ENCODE measurements at regions not wholly inside any gene's neighbourhood (a gene's known extent, or its start where the extent isn't known, plus 50 kb on each side); places are given as distances from the start of the nearest gene placed in this dataset.

DNA sequence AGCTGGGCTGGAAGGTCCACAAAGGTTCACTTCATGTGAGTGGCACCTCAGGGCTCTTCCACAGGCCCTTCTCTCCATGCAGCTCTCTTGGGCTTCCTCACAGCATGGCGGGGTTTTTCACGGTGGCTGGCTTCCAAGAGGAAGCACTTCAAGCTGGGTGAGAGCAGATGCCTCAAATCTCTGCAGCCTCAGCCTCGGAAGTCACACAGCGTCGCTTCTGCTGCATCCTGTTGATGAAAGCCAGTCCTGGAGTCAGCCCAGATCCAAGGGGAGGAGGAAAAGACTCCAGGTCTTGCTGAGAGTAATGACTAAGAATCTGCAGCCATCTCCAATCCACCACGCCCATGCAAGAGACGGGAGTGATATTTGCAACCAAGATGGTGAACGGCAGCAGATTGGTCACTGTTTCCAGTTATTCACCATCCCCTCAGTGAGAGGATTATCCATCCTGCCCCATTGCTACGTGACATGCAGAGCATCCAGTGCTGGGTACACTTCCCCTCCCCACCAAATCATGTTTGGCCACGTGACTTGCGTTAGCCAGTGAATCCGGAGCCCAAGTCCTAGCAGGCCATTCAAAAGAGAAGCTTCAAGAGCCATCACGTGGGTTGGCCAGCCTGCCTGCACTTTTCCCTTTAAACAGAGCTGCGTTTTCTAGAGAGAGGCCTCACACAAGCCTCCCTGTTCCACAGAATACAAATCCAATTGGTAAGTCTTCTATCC, 173.9 kb downstream of the C9orf50 start:
- TF ChIP-seq, protein P1, sequence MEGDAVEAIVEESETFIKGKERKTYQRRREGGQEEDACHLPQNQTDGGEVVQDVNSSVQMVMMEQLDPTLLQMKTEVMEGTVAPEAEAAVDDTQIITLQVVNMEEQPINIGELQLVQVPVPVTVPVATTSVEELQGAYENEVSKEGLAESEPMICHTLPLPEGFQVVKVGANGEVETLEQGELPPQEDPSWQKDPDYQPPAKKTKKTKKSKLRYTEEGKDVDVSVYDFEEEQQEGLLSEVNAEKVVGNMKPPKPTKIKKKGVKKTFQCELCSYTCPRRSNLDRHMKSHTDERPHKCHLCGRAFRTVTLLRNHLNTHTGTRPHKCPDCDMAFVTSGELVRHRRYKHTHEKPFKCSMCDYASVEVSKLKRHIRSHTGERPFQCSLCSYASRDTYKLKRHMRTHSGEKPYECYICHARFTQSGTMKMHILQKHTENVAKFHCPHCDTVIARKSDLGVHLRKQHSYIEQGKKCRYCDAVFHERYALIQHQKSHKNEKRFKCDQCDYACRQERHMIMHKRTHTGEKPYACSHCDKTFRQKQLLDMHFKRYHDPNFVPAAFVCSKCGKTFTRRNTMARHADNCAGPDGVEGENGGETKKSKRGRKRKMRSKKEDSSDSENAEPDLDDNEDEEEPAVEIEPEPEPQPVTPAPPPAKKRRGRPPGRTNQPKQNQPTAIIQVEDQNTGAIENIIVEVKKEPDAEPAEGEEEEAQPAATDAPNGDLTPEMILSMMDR (IDR thresholded peaks at IDR 0.05): no peak
- no peak for TF ChIP-seq POLR2A (IDR thresholded peaks at IDR 0.05)
- TF ChIP-seq EP300 (IDR thresholded peaks at IDR 0.05): no peak
